GM23338 (cell line): ENCODE measurements at regions not wholly inside any gene's neighbourhood (a gene's known extent, or its start where the extent isn't known, plus 50 kb on each side); places are given as distances from the start of the nearest gene placed in this dataset.

Source experiments
- ATAC-seq: fragments of 200-7000 bp; cut with Tn5 transposase; 3 replicates; pipeline ENCODE4 v1.9.1; 2020
- DNase-seq: peaks from one replicate; pipeline ENCODE4 v3.0.0-alpha.2; 2015; ENCODE audit warnings: low spot score
- H2AFZ ChIP-seq: fragments of 200-600 bp; sonication (generic); 2 replicates; pipeline ENCODE4 v1.8.0; 2016; ENCODE audit warnings: antibody characterized with exemption, mild to moderate bottlenecking, moderate library complexity
- H3F3A ChIP-seq: fragments of 200-600 bp; sonication (generic); replicated peaks from 2 replicates; pipeline ENCODE4 v1.8.0; 2017; ENCODE audit warnings: antibody characterized with exemption, mixed run types, low read depth
- H3K27ac ChIP-seq: fragments of 200-600 bp; sonication (generic); 2 replicates; pipeline ENCODE4 v1.6.1; 2016; ENCODE audit warnings: low read depth
- H3K27me3 ChIP-seq: fragments of 200-600 bp; sonication (generic); 2 replicates; pipeline ENCODE4 v1.8.0; 2016; ENCODE audit warnings: mild to moderate bottlenecking, mixed run types, moderate library complexity; ENCODE audit not compliant: insufficient read depth
- H3K36me3 ChIP-seq: fragments of 200-600 bp; sonication (generic); 2 replicates; pipeline ENCODE4 v1.8.0; 2016; ENCODE audit warnings: mild to moderate bottlenecking; ENCODE audit not compliant: insufficient read depth
- H3K4me1 ChIP-seq: fragments of 200-600 bp; sonication (generic); 2 replicates; pipeline ENCODE4 v1.8.0; 2016; ENCODE audit warnings: mild to moderate bottlenecking, moderate library complexity; ENCODE audit not compliant: insufficient read depth
- H3K4me2 ChIP-seq: fragments of 200-600 bp; sonication (generic); 2 replicates; pipeline ENCODE4 v1.7.1; 2017; ENCODE audit warnings: mixed run types
- H3K4me3 ChIP-seq: fragments of 200-600 bp; sonication (generic); 2 replicates; pipeline ENCODE4 v1.6.1; 2016; ENCODE audit warnings: mixed run types
- H3K79me2 ChIP-seq: fragments of 200-600 bp; sonication (generic); replicated peaks from 2 replicates; pipeline ENCODE4 v1.8.0; 2017; ENCODE audit warnings: mild to moderate bottlenecking; ENCODE audit not compliant: insufficient read depth
- H3K9me2 ChIP-seq: fragments of 200-600 bp; sonication (generic); 2 replicates; pipeline ENCODE4 v1.8.0; 2017; ENCODE audit not compliant: insufficient read depth
- H4K20me1 ChIP-seq: fragments of 200-600 bp; sonication (generic); replicated peaks from 2 replicates; pipeline ENCODE4 v1.8.0; 2017; ENCODE audit warnings: mild to moderate bottlenecking; ENCODE audit not compliant: insufficient read depth
- H3K27ac Mint-ChIP-seq: 2 replicates; pipeline ENCODE4 v1.8.0; 2020; ENCODE audit warnings: inconsistent platforms, mild to moderate bottlenecking, moderate library complexity, mixed read lengths
- H3K27me3 Mint-ChIP-seq: 3 replicates; pipeline ENCODE4 v1.8.0; 2022; ENCODE audit warnings: low read depth, mild to moderate bottlenecking, moderate library complexity, mixed read lengths, inconsistent platforms; ENCODE audit not compliant: insufficient read depth, poor library complexity
- H3K36me3 Mint-ChIP-seq: 3 replicates; pipeline ENCODE4 v1.8.0; 2021; ENCODE audit warnings: low read depth, mild to moderate bottlenecking, inconsistent platforms, moderate library complexity, mixed read lengths
- H3K4me1 Mint-ChIP-seq: 3 replicates; pipeline ENCODE4 v1.8.0; 2020; ENCODE audit warnings: mild to moderate bottlenecking, inconsistent platforms, mixed read lengths
- H3K4me3 Mint-ChIP-seq: 3 replicates; pipeline ENCODE4 v1.8.0; 2021; ENCODE audit warnings: moderate library complexity, mild to moderate bottlenecking, inconsistent platforms, mixed read lengths
- H3K9me3 Mint-ChIP-seq: 3 replicates; pipeline ENCODE4 v1.8.0; 2020; ENCODE audit warnings: moderate library complexity, mild to moderate bottlenecking, inconsistent platforms, mixed read lengths
- EZH2 ChIP-seq: fragments of 200-600 bp; sonication (generic); IDR thresholded peaks from one replicate; pipeline ENCODE4 v1.8.0; 2017; ENCODE audit warnings: antibody characterized with exemption, mild to moderate bottlenecking, low read depth; ENCODE audit not compliant: unreplicated experiment
- EZH2phosphoT487 ChIP-seq: fragments of 200-600 bp; sonication (generic); IDR thresholded peaks from one replicate; pipeline ENCODE4 v1.8.1; 2018; ENCODE audit warnings: antibody characterized with exemption; ENCODE audit not compliant: unreplicated experiment
- NANOG ChIP-seq: IDR thresholded peaks from 2 replicates; pipeline ENCODE4 v1.6.1; 2016; ENCODE audit warnings: antibody characterized with exemption, borderline replicate concordance
- POLR2AphosphoS5 ChIP-seq: IDR thresholded peaks from 2 replicates; pipeline ENCODE4 v1.6.1; 2016; ENCODE audit warnings: antibody characterized with exemption, low read depth
- ZNF114 ChIP-seq: fragments of 250-450 bp; sonication (Bioruptor Pico); IDR thresholded peaks from 2 replicates; pipeline ENCODE4 v1.5.0; 2020; ENCODE audit warnings: mild to moderate bottlenecking, moderate library complexity
- TF ChIP-seq, protein P1 (sequence below), 2 experiments: fragments of 200-600 bp in 1 of 2; sonication (generic) in 1 of 2; conservative IDR thresholded peaks; 2 replicates each; pipeline versions ENCODE4 v1.5.1 to v1.6.1; 2016 to 2017; ENCODE audit warnings: antibody characterized with exemption in 2 of 2, low read depth in 2 of 2, mild to moderate bottlenecking in 2 of 2, moderate library complexity in 1 of 2
- TF ChIP-seq, protein P2 (sequence below): IDR thresholded peaks from 2 replicates; pipeline ENCODE4 v1.6.1; 2016; ENCODE audit warnings: antibody characterized with exemption
- TF ChIP-seq, protein P3 (sequence below): fragments of 250-450 bp; sonication (Bioruptor Pico); IDR thresholded peaks from 2 replicates; pipeline ENCODE4 v1.5.0; 2020; ENCODE audit warnings: mild to moderate bottlenecking, moderate library complexity

DNA sequence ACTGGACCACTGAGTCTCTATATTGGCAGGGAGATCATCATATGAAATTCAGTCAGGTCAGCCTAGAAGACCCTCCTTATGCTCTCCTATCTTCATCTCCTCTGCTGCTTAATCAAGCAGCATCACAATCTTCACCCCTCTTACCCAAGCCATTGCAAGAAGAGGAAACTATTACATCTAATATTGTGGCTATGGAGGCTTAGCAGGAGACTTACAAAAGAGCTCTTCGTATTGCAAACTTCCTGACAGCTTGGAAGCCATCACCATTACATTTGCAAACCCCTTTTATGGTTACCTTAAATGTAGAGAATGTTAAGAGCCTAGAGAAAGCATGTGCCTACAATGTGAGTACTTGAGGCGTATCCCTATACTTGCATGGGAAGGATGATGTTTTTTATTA, 87.2 kb upstream of the STXBP5 start:
- no peaks in the 10 kb centered on the region for H3K36me3 Mint-ChIP-seq
- Histone ChIP-seq H3K36me3 (no peaks in the 10 kb centered on the region), H3K4me1 (peaks cover 8% of the 10 kb centered on the region), H3K27ac (no peak overlapping the region), H3K9me2 (no peaks in the 10 kb centered on the region), H3K4me2 (no peak overlapping the region), H3K79me2 (no peaks in the 10 kb centered on the region), H2AFZ (peak overlapping the region; percentile 30; the same call in 1 of the 2 replicates), H3F3A (no peaks in the 10 kb centered on the region), H3K27me3 (no peaks in the 10 kb centered on the region), H4K20me1 (no peaks in the 10 kb centered on the region), H3K4me3 (no peak overlapping the region)
- ATAC-seq (no peak), DNase-seq (no peak)
- TF ChIP-seq EZH2 (no peak), EZH2phosphoT487 (no peak), POLR2AphosphoS5 (no peak), NANOG (no peak), ZNF114 (CRISPR knock-in tag) (no peak)
- TF ChIP-seq, protein P1, sequence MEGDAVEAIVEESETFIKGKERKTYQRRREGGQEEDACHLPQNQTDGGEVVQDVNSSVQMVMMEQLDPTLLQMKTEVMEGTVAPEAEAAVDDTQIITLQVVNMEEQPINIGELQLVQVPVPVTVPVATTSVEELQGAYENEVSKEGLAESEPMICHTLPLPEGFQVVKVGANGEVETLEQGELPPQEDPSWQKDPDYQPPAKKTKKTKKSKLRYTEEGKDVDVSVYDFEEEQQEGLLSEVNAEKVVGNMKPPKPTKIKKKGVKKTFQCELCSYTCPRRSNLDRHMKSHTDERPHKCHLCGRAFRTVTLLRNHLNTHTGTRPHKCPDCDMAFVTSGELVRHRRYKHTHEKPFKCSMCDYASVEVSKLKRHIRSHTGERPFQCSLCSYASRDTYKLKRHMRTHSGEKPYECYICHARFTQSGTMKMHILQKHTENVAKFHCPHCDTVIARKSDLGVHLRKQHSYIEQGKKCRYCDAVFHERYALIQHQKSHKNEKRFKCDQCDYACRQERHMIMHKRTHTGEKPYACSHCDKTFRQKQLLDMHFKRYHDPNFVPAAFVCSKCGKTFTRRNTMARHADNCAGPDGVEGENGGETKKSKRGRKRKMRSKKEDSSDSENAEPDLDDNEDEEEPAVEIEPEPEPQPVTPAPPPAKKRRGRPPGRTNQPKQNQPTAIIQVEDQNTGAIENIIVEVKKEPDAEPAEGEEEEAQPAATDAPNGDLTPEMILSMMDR (conservative IDR thresholded peaks at IDR 0.05; ENCODE audit: low read depth in 2 of 2): no peak
- TF ChIP-seq, protein P2, sequence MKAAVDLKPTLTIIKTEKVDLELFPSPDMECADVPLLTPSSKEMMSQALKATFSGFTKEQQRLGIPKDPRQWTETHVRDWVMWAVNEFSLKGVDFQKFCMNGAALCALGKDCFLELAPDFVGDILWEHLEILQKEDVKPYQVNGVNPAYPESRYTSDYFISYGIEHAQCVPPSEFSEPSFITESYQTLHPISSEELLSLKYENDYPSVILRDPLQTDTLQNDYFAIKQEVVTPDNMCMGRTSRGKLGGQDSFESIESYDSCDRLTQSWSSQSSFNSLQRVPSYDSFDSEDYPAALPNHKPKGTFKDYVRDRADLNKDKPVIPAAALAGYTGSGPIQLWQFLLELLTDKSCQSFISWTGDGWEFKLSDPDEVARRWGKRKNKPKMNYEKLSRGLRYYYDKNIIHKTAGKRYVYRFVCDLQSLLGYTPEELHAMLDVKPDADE: no peak
- TF ChIP-seq, protein P3, sequence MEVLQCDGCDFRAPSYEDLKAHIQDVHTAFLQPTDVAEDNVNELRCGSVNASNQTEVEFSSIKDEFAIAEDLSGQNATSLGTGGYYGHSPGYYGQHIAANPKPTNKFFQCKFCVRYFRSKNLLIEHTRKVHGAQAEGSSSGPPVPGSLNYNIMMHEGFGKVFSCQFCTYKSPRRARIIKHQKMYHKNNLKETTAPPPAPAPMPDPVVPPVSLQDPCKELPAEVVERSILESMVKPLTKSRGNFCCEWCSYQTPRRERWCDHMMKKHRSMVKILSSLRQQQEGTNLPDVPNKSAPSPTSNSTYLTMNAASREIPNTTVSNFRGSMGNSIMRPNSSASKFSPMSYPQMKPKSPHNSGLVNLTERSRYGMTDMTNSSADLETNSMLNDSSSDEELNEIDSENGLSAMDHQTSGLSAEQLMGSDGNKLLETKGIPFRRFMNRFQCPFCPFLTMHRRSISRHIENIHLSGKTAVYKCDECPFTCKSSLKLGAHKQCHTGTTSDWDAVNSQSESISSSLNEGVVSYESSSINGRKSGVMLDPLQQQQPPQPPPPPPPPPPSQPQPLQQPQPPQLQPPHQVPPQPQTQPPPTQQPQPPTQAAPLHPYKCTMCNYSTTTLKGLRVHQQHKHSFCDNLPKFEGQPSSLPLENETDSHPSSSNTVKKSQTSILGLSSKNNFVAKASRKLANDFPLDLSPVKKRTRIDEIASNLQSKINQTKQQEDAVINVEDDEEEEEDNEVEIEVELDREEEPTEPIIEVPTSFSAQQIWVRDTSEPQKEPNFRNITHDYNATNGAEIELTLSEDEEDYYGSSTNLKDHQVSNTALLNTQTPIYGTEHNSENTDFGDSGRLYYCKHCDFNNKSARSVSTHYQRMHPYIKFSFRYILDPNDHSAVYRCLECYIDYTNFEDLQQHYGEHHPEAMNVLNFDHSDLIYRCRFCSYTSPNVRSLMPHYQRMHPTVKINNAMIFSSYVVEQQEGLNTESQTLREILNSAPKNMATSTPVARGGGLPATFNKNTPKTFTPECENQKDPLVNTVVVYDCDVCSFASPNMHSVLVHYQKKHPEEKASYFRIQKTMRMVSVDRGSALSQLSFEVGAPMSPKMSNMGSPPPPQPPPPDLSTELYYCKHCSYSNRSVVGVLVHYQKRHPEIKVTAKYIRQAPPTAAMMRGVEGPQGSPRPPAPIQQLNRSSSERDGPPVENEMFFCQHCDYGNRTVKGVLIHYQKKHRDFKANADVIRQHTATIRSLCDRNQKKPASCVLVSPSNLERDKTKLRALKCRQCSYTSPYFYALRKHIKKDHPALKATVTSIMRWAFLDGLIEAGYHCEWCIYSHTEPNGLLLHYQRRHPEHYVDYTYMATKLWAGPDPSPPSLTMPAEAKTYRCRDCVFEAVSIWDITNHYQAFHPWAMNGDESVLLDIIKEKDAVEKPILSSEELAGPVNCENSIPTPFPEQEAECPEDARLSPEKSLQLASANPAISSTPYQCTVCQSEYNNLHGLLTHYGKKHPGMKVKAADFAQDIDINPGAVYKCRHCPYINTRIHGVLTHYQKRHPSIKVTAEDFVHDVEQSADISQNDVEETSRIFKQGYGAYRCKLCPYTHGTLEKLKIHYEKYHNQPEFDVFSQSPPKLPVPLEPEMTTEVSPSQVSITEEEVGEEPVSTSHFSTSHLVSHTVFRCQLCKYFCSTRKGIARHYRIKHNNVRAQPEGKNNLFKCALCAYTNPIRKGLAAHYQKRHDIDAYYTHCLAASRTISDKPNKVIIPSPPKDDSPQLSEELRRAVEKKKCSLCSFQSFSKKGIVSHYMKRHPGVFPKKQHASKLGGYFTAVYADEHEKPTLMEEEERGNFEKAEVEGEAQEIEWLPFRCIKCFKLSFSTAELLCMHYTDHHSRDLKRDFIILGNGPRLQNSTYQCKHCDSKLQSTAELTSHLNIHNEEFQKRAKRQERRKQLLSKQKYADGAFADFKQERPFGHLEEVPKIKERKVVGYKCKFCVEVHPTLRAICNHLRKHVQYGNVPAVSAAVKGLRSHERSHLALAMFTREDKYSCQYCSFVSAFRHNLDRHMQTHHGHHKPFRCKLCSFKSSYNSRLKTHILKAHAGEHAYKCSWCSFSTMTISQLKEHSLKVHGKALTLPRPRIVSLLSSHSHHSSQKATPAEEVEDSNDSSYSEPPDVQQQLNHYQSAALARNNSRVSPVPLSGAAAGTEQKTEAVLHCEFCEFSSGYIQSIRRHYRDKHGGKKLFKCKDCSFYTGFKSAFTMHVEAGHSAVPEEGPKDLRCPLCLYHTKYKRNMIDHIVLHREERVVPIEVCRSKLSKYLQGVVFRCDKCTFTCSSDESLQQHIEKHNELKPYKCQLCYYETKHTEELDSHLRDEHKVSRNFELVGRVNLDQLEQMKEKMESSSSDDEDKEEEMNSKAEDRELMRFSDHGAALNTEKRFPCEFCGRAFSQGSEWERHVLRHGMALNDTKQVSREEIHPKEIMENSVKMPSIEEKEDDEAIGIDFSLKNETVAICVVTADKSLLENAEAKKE (CRISPR knock-in tag): no peak
- no peak overlapping the region for H3K4me3 Mint-ChIP-seq
- H3K27ac Mint-ChIP-seq: no peak overlapping the region
- H3K27me3 Mint-ChIP-seq: no peaks in the 10 kb centered on the region
- peaks cover 3% of the 10 kb centered on the region; the same call in 1 of the 3 replicates for H3K9me3 Mint-ChIP-seq
- H3K4me1 Mint-ChIP-seq: peaks cover 8% of the 10 kb centered on the region
